ENCODE measurements at regions not wholly inside any gene's neighbourhood (a gene's known extent, or its start where the extent isn't known, plus 50 kb on each side); places are given as distances from the start of the nearest gene placed in this dataset.
"Not testable (repeated sequence)": the region's sequence is repeated elsewhere in the genome, so short reads cannot be mapped to it uniquely, and the experiment has no call there.

DNA sequence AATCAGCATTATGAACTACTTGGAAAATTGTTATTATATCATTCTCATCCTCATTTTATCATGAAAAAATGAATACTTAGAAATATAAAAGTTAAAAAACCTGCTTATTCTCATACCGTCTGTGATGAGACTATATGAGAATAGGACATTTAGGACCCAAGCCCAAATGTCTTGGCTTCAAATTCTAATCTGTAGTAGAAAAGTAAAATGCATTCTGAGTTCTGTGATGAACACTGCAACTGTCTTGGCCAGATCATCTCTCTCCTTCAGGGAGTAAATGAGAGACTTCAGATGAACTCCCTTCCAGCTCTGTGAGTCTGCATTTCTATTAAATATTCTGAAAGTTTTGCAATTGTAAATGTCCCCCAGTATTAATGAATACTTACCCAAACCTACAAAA is 940.7 kb upstream of the KLHL29 start:
- no peak for DNase-seq

DNA sequence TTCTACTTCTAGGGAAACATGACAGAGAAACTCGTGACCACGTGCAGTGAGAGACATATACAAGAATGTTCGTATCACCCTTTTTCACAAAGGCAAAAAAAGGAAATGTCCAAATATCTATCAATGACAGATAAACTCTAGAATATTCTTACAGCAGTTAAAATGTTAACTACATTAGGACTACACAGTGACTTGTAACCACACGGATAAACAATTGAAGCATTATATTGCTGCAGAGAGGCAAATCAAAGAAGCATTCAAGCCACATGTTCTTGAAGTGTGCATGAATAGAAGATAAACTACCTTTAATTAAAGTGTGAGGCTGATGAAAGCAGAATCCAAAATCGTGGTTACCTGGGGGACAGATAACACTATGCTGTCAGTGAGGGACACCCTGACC is 935.3 kb upstream of the KLHL29 start:
- DNase-seq, result no peak

DNA sequence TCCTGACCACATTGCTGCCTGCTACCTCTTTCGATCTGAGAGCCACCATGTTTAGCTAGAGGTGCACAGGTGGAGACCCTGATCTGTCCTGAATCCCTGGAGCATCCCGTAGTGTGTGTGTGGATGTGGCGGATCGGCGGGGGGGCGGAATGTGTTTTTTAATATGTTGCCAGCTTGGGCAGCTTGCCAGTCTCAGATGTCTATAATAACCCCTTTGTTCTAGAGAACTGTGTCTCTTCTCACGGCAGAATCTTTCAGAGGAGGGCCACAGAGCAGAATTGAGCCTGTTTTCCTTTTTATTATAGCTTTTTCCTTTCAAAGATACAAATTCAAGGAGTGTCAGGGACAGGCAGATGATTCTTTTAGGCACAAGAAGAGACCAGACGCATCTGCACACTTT is 934.1 kb upstream of the KLHL29 start:
- no peak for DNase-seq

DNA sequence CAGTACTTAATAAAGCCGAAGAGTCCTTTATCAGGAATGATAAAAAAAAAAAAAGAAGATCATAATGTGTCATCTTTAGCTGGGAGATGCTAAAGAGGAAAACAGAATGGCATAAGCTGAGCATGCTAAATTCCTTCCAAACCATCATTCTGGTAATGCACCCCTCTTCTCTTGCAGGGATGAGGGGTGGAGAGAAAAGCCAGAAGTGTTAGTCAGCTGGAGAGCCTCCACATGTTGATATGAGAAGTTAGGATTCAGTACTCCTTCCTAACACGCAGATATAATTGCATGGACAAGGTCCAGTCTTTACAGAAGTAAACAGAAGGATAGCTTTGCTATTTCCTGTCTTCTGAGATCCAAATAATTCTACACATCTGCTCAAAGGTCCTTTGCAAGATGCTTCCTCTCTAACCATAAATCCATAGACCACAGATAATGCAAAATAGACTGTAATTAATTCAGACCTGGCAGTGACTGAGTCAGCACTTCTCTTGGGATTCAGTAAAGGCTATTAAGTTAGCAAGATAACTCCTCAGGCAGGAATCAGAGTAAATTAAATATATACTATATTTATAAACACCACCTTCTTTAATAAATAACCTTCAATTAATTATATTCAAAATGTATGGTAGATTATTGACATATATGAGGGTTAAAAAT is 930.0 kb upstream of the KLHL29 start:
- no peak for DNase-seq

DNA sequence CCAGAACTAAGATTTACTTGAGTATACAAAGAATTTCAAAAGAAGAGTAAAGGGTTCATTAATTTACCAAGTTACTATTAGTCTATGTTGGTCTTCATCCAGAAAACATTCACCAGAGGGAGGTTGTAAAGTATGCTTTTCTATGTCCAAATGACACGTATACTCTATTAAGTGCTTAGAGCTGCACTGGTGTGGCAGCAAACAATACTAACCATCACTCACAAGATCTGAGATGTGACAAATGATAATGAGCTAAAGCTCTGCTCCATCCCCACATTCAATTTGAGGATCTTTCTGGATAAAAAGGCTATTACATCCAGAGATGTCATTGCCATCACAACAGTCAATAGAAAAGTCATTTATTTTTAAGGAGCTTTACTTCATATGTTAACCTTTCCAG is 926.5 kb upstream of the KLHL29 start:
- DNase-seq, result no peak

DNA sequence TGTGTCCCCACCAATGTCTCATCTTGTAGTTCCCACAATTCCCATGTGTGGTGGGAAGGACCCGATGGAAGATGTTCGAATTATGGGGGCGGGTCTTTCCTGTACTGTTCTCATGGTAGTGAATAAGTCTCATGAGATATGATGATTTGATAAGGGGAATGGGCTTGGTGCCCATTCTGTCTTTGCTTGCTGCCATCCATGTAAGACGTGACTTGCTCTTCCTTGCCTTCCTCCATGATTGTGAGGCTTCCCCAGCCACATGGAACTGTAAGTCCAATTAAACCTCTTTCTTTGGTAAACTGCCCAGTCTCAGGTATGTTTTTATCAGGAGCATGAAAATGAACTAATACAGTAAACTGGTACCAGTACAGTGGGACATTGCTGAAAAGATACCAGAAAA is 909.9 kb upstream of the KLHL29 start:
- not testable (repeated sequence) for DNase-seq

DNA sequence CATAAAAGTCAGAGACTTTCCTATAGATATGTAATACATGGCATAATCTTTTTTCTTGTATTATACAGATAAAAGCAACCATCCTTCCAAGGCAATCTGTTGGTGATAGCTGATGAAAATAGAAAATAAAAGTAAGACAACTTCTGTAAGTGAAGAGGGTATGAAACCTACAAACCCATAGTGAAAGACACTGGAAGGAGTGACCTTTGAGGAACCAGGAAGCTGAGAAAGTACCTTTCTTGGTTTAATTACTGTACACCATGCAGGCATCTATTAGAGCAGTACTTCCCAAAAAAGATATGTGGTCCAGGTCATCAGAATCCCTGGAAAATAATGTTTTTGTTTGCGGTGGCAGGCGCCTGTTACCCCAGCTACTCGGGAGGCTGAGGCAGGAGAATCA is 906.6 kb upstream of the KLHL29 start:
- no peak for DNase-seq

DNA sequence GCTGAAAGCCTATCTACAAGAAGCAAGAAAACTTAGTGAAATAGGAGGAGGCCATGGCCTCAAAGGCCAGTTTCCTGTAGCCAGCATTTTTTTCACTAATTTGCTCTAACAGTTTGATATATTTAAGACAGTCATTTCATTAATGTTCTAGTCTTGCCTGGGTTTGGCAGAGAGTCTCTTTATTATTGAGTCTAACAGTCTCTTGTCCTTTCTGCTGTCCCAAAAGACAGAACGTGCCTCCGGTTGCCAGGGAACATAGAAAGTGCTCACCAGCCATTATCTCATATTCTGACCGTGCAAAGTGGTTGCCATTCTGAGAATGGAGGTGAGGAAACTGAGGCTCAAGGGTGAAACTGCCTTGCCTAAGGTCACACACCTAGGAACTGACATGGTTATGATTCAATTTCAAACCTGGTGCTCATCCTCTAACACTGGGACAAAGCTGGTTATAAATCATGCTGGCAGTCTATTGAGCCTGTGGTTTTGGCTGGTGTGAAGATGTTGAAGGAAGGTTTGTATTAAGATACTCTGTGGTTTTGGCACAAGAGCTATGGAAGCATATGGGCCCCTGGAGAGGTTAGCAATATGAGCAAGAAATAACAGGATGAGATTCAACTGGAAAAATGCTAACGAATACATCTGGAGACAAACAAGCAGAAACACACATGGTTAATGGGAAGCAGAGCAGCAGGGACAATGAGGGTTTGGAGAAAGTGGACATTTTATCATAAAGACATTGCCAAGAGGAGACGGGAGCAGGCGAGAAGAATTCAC is 903.3 kb upstream of the KLHL29 start:
- no peak for DNase-seq

DNA sequence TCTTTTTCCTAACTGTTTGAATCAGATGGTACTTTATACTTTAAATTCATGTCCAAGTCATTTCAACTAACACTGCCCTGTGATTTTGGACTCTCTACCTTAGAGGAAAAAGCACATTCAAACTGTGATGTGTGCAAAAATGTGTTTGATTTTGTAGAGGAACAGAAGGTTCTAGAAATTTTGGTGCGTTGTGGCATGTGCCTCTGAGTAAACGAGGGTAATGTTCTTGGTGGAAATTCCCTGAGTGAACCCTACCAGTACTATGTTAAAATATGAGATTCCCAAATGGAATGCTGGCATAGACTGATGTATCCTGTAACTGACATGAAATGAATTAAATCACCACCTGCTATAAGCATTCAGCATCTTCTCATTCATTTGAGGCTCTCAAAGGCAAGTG is 901.9 kb upstream of the KLHL29 start:
- no peak for DNase-seq

DNA sequence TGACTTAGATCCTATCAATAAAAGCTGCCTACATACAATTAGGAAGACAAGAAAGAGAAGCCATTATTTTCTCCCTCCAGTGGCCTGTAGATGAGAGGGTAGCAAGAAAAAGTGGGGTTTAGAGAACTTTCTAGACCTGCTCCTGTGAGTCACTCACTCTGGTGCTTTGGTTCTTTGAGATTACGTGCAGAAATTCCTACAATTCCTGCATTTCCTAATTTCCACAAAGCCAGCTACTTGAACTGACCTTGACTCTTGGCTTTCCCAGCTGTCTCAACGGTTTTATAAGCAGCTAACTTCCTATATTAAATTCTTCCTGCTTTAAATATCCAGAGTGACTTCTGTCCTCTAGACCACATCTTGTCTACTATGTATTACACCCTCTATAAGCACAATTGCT is 899.5 kb upstream of the KLHL29 start:
- no peak for DNase-seq

DNA sequence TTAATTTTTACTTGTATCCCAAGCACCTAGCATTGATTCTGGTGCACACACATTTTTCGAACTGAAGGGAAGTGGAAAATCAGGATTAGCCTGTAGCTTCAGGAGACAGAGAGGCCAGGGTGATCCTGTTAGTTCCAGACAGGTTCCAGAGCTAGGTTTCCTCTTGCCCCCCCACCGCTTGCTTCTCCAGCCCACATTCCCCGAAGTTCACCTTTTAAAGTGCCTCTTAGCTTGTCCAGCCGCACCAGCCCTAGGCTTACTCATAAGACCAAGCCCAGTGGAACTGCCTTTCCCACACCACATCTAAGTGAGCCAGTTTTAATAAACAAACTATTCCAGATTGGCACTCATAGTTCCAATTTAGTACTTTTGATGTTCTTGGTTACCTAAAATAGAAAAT is 898.6 kb upstream of the KLHL29 start:
- no peak for DNase-seq

DNA sequence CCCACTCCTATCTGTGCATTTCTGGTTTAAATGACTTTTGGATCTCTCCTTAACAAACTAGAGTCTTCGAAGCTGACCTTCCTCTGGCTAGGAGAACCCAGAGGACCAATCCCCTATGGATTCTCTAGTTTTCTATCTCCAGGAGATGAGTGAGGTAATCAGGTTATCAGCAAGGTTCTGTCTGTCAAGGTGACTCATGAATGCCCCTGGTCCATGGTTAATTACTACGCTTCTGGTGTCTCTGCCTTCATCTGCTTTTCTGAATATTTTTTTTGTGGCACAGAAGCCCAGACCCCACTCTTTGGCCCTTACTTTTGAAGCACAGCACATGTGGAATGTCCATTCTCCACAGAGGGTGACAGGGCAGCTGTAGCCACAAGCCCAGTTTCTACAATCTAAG is 897.9 kb upstream of the KLHL29 start:
- DNase-seq, result no peak

DNA sequence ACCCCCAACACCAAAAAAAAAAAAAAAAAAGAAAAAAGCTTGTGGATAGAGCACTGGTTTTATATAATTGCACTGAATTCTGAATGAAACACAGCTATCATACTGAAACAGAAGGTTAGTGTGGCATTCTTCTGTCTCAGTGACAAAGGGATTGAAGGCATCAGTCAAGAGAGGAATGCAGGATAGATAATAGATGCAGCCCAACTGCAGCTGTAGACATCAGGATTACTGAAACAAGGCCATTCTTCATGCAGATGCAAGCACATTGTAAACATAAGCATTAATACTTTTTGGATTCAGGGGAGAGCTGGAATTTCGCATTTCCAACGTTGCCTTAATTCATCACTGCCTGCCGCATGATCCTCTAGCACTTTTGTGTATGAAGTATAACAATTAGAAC is 897.4 kb upstream of the KLHL29 start:
- no peak for DNase-seq

DNA sequence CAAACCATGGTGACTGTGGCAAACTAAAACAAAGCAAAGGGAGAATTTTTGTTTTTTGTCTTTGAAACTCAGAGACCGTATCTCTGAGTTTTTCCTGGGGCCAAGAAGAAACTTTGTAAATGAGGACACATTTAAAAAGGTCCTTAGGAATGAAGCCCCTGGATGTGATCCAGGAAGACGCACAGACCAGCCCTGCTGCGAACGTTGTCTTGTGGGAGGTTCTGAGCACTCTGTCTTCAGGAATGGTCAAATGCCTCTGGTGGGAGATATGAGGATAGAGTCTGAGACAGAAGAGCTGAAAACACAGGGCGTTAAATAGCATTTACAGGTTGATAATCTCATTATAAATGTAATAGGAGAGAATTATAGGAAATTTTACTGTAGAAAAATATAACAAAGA is 893.5 kb upstream of the KLHL29 start:
- DNase-seq, result no peak

DNA sequence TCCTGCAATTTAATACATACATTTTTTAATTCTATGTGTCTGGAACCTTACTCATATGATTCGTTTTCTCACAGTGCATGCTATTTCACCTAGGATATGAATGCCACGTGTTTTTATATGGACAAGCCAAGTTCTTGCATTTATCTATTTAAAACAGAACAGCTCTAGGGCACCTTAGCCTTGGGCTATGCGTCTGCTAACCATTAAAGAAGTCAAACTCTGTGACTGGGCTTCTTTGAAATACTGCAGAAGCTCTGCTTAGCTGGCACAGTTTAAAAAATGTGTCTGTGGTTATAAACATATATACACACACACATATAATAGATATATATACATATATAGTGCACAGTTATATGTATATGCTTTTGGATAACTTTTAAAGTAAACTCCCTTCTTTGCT is 890.8 kb upstream of the KLHL29 start:
- DNase-seq, result no peak

DNA sequence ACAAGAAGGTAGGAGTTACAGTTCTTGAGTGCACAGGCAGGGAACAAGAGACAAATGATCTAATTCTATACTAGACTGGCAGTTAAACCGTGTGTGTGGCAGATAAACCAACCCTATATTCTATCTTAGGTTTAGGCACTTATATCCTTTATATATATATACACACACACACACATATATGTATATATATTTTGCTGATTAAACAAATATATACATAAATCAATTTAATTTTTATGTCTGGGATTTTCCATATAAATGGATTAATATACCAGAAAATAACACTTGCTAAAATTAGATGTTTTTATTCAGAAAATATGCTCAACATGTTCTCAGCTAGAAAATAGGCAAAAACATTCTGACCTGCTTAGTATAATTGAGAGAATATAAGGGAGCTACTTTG is 887.9 kb upstream of the KLHL29 start:
- DNase-seq, result no peak

DNA sequence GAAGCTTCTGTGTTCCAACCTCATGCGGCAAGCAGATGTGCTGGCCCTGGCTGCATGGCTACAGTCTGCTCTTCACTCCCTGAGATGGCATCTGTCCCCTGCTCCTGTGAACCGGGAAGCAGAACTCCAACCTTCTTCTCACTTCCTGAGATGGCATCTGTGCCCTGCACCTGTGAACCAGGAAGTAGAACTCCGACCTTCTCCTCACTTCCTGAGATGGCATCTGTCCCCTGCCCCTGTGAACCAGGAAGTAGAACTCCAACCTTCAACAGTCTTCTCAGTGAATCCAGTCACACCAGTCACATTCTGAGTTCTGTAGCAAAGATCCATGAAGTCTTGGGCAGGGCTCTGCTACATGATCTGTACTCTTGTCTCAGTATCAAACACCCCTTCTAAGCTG is 887.2 kb upstream of the KLHL29 start:
- DNase-seq, result peak; percentile 17 to 25

DNA sequence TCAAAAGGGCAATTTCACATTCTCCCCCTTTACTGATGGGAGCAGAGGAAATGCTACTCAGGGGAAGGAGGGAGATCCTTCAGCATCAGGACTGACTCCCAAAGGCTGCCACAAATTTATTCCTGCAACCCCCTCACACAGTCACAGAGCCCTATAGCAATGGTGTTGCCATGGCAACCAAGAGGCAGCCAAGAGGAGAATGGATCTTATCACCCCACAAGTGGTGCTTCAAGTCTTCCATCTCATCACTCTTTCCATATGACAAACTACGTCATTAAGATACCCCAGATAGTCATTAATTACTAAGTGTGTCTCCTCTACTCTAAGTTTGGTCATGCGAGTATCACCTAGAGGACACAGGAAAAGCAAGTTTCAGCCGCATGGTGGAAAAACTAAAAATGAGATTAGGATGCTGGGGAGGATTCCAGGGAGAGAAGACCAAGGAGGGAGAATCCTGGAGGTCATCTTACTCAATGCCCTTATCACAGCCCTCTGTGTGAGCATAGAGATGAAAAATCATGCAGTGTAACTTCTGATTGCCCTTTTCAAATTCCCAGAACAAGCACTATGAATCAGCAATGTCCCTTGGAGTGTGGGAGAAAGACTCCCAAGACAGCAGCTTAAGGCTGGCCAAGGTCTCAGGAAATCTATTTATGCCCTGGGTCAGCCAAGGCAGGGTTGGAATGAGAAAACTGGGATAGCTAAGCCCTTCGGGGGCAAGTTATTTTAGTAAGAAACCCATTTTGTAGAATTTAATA is 885.7 kb upstream of the KLHL29 start:
- DNase-seq, result peak; percentile 58 to 81

DNA sequence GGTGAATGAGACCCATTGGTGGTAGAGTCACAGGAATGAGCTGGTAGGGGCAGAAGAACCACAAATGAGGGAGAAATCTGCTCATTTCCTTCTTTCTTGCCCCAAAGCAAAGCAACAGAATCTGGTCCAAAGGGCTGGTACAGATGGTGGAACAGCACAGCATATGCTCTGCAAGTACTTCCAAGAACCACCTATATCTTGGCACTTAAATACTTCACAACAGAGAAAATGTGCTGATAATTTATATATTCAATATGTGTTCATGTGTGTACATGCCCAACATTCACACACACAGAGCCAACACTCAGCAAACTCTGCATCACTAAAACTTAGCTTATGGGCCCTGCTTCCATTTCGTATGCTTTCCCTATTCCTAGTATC is 884.4 kb upstream of the KLHL29 start:
- DNase-seq, result no peak

DNA sequence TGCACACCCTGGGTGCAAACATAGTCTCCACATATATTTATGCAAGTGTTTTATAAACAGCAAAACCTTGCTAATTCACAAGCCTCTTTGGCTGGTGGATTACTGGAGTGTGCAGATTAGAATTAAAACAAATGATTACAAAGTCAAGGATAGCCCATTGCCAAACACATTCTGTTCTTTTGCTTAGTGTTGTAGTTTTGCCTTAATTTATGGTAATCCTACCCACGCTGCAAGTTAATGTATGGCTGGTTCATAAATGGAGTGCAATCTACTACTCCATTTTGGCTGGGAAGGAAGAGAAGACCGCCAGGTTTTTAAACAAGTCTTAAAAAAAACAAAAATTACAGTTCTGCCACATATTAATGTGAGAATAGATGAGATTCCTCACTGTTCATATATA is 883.1 kb upstream of the KLHL29 start:
- DNase-seq, result no peak

DNA sequence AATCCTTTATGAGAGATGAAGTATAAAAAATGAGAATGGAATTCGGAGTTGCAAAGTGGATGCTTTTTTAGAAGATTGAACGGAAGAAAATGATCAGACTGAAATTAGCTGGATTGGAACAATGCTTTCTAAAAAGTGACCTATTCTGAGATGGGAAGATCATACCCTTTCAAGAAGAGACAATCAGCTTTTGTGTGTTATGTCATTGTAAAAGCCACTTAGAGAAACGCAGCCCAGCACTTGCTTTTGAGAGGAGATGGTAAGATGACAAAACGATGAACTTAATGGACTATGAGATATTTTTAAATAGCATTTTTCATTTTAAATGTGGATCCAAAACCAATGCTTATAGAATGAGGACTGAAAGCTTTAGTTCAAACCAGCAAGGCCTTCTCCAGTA is 871.4 kb upstream of the KLHL29 start:
- no peak for DNase-seq

DNA sequence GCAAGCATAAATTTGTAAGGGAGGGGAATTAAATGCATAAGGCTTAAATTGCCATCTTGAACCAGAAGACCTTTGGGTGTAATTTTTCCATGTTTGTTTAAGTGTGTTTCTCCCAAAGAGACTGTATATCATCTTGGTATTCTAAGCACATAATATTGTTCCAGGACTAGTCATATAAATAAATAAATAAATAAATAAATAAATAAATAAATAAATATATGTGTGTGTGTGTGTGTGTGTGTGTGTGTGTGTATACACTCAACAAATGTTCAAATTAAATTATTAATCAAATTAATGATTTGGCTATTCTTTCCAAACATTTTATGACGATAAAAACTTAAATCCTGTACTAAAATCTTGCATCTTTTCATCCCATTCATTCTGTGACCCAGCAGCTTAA is 867.8 kb upstream of the KLHL29 start:
- no peak for DNase-seq

DNA sequence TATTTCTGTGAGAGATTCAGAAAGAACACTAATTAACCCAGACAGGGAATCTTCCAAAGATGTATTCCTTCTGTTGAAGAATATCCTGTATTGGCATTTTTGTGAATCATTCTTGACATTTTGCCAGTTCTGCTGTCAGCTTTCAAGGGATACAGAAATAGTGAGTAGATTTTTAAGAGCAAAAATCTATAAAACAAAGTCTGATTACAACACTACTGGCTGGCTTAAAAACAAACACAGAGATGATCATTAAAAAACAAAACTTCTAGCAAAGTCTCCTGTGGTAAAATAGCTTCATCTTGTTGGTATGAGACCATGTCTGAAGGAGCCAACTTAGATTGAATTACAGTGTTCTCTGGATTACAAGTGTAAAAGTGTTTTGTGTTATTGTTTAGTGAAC is 866.3 kb upstream of the KLHL29 start:
- DNase-seq, result no peak

Data from NCI-H524 (cell line).